NB4 (cell line): ENCODE measurements at regions not wholly inside any gene's neighbourhood (a gene's known extent, or its start where the extent isn't known, plus 50 kb on each side); places are given as distances from the start of the nearest gene placed in this dataset.

Source experiments
- CTCF ChIP-seq: IDR thresholded peaks from one replicate; pipeline ENCODE4 v1.5.1; 2012; ENCODE audit warnings: low read depth, low read length
- MAX ChIP-seq: IDR thresholded peaks from 2 replicates; pipeline ENCODE4 v1.6.1; 2011; ENCODE audit warnings: low read depth, low read length
- MYC ChIP-seq: IDR thresholded peaks from 2 replicates; pipeline ENCODE4 v1.6.1; 2011; ENCODE audit warnings: low read depth, low read length
- POLR2A ChIP-seq: IDR thresholded peaks from 2 replicates; pipeline ENCODE4 v1.6.1; 2011; ENCODE audit warnings: mild to moderate bottlenecking; ENCODE audit not compliant: insufficient read length; ENCODE audit errors: extremely low read depth

GRCh38 chr3:81105789-81106488 lies 655.5 kb downstream of the GBE1 start:
- TF ChIP-seq CTCF (no peak), POLR2A (no peak), MYC (no peak), MAX (no peak)
